ENCODE measurements at regions not wholly inside any gene's neighbourhood (a gene's known extent, or its start where the extent isn't known, plus 50 kb on each side); places are given as distances from the start of the nearest gene placed in this dataset.
"Not testable (repeated sequence)": the region's sequence is repeated elsewhere in the genome, so short reads cannot be mapped to it uniquely, and the experiment has no call there.

DNA sequence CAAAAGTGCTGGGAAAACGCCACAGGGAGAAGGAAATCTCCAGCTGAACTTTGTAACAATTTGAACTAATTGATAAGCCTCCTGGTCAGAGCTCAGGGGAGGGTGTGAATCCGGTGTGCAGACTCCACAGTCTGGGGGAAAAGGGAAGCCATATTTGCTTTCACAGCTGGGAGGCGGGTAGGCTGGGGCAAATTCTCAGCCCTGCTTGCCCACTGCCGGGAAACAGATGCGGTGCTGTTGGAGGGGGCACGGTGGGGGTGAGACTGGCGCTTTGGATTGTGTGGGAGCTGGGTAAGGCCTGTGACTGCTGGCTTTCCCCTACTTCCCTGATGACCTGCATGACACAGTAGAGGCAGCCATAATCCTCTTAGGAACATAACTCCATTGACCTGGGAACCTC lies 134.8 kb downstream of the ADCYAP1 start:
- DNase-seq: no peak
- ATAC-seq: no peak
- no peak for TF ChIP-seq CTCF (IDR thresholded peaks at IDR 0.05)
- H3K4me1 ChIP-seq: no peaks in the 10 kb centered on the region
- intact Hi-C loops (cut with DNase I): no loop called here
- no peaks in the 10 kb centered on the region for H3K36me3 ChIP-seq
- H3K27ac ChIP-seq: no peak overlapping the region
- no peaks in the 10 kb centered on the region for H3K27me3 ChIP-seq (ENCODE audit: low read depth)
- no peaks in the 10 kb centered on the region for H3K9me3 ChIP-seq
- H3K4me3 ChIP-seq: no peak overlapping the region

DNA sequence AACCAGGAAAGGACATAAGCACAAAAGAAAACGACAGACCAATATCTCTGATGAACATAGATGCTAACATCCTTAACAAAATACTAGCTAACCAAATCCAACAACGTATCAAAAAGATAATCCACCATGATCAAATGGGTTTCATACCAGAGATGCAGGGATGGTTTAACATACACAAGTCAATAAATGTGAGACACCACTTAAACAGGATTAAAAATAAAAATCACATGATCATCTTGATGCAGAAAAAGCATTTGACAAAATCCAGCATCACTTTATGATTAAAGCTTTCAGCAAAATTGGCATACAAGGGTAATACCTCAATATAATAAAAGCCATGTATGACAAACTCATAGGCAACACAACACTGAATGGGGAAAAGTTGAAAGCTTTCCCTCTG lies 138.4 kb downstream of the ADCYAP1 start:
- DNase-seq; H3K27ac ChIP-seq; H3K4me1 ChIP-seq; H3K36me3 ChIP-seq; H3K4me3 ChIP-seq; H3K9me3 ChIP-seq; ATAC-seq; intact Hi-C loops (cut with DNase I); H3K27me3 ChIP-seq (ENCODE audit: low read depth): not testable (repeated sequence)

DNA sequence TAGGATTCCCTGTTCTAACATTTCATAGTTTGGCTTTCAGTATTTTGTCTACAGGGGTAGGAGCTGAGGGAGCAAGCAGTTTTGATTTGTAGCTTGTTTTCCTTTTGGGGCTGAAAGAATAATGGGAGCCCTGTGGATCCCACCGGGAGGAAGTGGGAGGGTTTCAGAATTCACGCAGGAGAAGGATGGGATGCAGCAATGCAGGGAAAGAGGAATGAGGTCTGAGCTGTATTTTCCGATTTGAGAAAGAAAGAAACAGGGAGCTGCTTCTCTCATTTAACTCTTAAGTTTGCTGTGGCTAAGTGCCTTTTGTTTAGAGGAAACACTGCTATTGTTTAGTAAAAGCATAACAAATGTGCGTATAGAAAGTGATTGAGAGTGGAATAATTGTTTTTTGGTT lies 141.0 kb downstream of the ADCYAP1 start:
- ATAC-seq (no peak), DNase-seq (no peak)
- no peaks in the 10 kb centered on the region for H3K4me1 ChIP-seq
- TF ChIP-seq CTCF (IDR thresholded peaks at IDR 0.05): no peak
- intact Hi-C loops (cut with DNase I): no loop called here
- no peaks in the 10 kb centered on the region for H3K36me3 ChIP-seq
- H3K9me3 ChIP-seq: no peaks in the 10 kb centered on the region
- H3K27me3 ChIP-seq (ENCODE audit: low read depth): no peaks in the 10 kb centered on the region
- no peak overlapping the region for H3K4me3 ChIP-seq
- H3K27ac ChIP-seq: no peak overlapping the region

GRCh38 chr18:1047406-1047805 lies 142.7 kb downstream of the ADCYAP1 start:
- DNase-seq: no peak
- no peaks in the 10 kb centered on the region for H3K27me3 ChIP-seq (ENCODE audit: low read depth)
- H3K27ac ChIP-seq: no peak overlapping the region
- no peaks in the 10 kb centered on the region for H3K9me3 ChIP-seq
- H3K4me1 ChIP-seq: no peaks in the 10 kb centered on the region
- no peak for TF ChIP-seq CTCF (IDR thresholded peaks at IDR 0.05)
- H3K36me3 ChIP-seq: no peaks in the 10 kb centered on the region
- intact Hi-C loops (cut with DNase I): no loop called here
- no peak for ATAC-seq
- no peak overlapping the region for H3K4me3 ChIP-seq

DNA sequence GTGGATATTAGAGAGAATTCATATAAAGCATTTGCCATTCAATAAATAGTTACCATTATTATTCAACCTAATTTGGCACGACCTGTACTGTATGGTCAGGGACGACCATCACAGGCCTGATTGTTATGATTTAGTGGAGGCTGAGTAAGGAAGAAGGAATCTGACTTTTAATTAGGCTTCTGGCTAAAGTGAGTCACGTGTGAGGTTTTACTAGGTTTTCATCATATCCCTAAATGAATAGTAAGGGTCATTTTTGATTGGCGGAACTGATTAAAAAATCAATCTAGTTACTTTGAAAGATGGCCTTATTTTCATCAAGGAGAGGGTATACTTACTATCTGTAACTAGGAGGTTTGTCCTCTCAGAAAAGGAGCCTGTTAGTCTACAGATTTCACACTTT lies 143.4 kb downstream of the ADCYAP1 start:
- intact Hi-C loops (cut with DNase I): no loop called here
- no peak for TF ChIP-seq CTCF (IDR thresholded peaks at IDR 0.05)
- Histone ChIP-seq H3K27ac (no peak overlapping the region), H3K4me1 (no peaks in the 10 kb centered on the region), H3K4me3 (no peak overlapping the region), H3K27me3 (ENCODE audit: low read depth) (no peaks in the 10 kb centered on the region), H3K36me3 (no peaks in the 10 kb centered on the region), H3K9me3 (no peaks in the 10 kb centered on the region)
- DNase-seq (no peak), ATAC-seq (no peak)

DNA sequence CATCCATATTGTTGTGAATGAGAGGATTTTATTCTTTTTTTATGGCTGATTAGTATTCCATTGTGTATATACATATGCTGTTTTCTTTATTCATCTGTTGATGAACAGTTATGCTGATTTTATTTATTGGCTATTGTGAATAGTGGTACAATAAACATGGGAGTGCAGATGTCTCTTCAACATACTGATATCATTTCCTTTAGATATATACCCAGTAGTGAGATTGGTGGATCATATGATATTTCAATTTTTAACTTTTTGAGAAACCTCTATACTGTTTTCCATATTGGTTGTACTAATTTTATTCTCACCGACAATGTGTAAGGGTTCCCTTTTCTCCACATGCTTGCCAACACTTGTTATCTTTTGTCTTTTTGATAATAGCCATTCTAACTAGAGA lies 144.5 kb downstream of the ADCYAP1 start:
- DNase-seq: no peak
- no peaks in the 10 kb centered on the region for H3K4me1 ChIP-seq
- no peak overlapping the region for H3K27ac ChIP-seq
- no peaks in the 10 kb centered on the region for H3K36me3 ChIP-seq
- intact Hi-C loops (cut with DNase I): no loop called here
- ATAC-seq: no peak
- H3K27me3 ChIP-seq (ENCODE audit: low read depth): no peaks in the 10 kb centered on the region
- H3K4me3 ChIP-seq: no peak overlapping the region
- H3K9me3 ChIP-seq: no peaks in the 10 kb centered on the region
- TF ChIP-seq CTCF (IDR thresholded peaks at IDR 0.05): no peak
